ENCODE measurements at regions not wholly inside any gene's neighbourhood (a gene's known extent, or its start where the extent isn't known, plus 50 kb on each side); places are given as distances from the start of the nearest gene placed in this dataset.

DNA sequence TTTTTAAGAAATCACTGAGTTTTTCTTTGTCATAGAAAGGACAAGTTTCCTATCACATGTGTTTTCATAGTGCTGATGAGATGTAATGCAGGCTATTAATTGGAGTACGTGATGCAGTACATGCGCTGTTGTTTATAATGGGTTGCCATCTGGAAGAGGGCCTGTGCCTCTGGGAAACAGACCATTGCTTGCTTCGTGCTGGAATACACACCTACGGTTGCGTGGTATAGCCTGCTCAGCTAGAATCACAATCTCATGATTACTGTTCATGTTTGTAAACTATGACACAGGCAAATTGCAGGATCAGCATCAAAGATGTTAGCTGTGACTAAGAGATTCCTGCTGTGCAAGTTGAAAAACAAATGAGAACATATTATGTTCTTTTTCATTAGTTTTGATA lies 107.2 kb upstream of the STEAP1B start:
- H3K79me2 ChIP-seq (ENCODE audit: control insufficient read depth, insufficient read depth, low read length, poor library complexity): no peaks in the 10 kb centered on the region
- no peak overlapping the region for H3K9ac ChIP-seq (ENCODE audit: low read length)
- no peak overlapping the region for H3K4me3 ChIP-seq (ENCODE audit: low read depth, low read length)
- H3K27ac ChIP-seq (ENCODE audit: low read depth, low read length): no peak overlapping the region
- H2BK12ac ChIP-seq (ENCODE audit: low read length): no peak overlapping the region
- no peak overlapping the region for H2AFZ ChIP-seq (ENCODE audit: insufficient read depth, low read length, poor library complexity)
- no peaks in the 10 kb centered on the region for H3K9me3 ChIP-seq (ENCODE audit: insufficient read depth, low read depth, low read length)
- DNase-seq: no peak
- H4K91ac ChIP-seq (ENCODE audit: low read depth, low read length): no peak overlapping the region
- no peak overlapping the region for H2AK5ac ChIP-seq (ENCODE audit: low read length)
- H3K27me3 ChIP-seq (ENCODE audit: insufficient read depth, low read length): no peaks in the 10 kb centered on the region
- H3K4ac ChIP-seq (ENCODE audit: low read depth, low read length): no peak overlapping the region
- H4K12ac ChIP-seq (ENCODE audit: low read depth, low read length): no peak overlapping the region
- no CpG with 5 or more reads among the region's 5 CpGs for WGBS (ENCODE audit: extremely low coverage, insufficient coverage, insufficient read length)
- no peaks in the 10 kb centered on the region for H3K36me3 ChIP-seq (ENCODE audit: control insufficient read depth in 1 of 2, insufficient read depth in 2 of 2, low read length in 2 of 2)
- no peaks in the 10 kb centered on the region for H3K79me1 ChIP-seq (ENCODE audit: low read length)
- no peak overlapping the region for H3K14ac ChIP-seq (ENCODE audit: low read length)
- no peak overlapping the region for H2BK5ac ChIP-seq (ENCODE audit: low read depth, low read length, poor library complexity)
- H3K18ac ChIP-seq (ENCODE audit: low read length): no peak overlapping the region
- no peak overlapping the region for H3K23ac ChIP-seq (ENCODE audit: low read length)
- H4K8ac ChIP-seq (ENCODE audit: low read depth, low read length): no peak overlapping the region
- H3K4me1 ChIP-seq (ENCODE audit: control insufficient read depth in 1 of 2, insufficient read depth in 2 of 2, low read length in 2 of 2): no peaks in the 10 kb centered on the region
- no peak overlapping the region for H3K4me2 ChIP-seq (ENCODE audit: low read length)
- H2BK120ac ChIP-seq (ENCODE audit: insufficient read depth, low read length, poor library complexity): no peak overlapping the region

DNA sequence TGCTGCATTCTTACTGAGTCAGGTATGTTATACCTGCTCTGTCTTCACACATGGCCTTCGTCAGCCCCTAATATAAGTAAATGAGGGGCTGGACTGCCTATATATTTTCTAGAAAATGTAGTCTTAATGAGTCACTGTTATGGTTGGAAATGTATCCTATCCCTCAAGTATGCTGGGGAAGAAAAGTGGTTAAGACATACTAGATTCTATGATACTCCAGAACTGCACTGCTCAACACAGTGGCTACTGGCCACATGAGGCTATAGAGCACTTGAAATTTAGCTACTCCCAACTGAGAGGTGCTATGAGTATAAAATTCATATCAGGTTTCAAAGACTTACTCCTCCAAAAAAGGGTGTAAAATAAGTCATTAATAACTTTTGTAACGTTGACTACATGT lies 104.3 kb upstream of the STEAP1B start:
- Histone ChIP-seq H3K9ac (ENCODE audit: low read length) (no peak overlapping the region), H3K27ac (ENCODE audit: low read depth, low read length) (no peak overlapping the region), H3K4me3 (ENCODE audit: low read depth, low read length) (no peak overlapping the region), H3K36me3 (ENCODE audit: control insufficient read depth in 1 of 2, insufficient read depth in 2 of 2, low read length in 2 of 2) (no peaks in the 10 kb centered on the region), H3K14ac (ENCODE audit: low read length) (no peak overlapping the region), H3K4ac (ENCODE audit: low read depth, low read length) (no peak overlapping the region), H2BK12ac (ENCODE audit: low read length) (no peak overlapping the region), H4K8ac (ENCODE audit: low read depth, low read length) (no peak overlapping the region), H3K4me1 (ENCODE audit: control insufficient read depth in 1 of 2, insufficient read depth in 2 of 2, low read length in 2 of 2) (no peaks in the 10 kb centered on the region), H3K79me2 (ENCODE audit: control insufficient read depth, insufficient read depth, low read length, poor library complexity) (no peaks in the 10 kb centered on the region), H3K23ac (ENCODE audit: low read length) (no peak overlapping the region), H4K91ac (ENCODE audit: low read depth, low read length) (no peak overlapping the region), H4K12ac (ENCODE audit: low read depth, low read length) (no peak overlapping the region), H2BK120ac (ENCODE audit: insufficient read depth, low read length, poor library complexity) (no peak overlapping the region), H3K27me3 (ENCODE audit: insufficient read depth, low read length) (no peaks in the 10 kb centered on the region), H2AK5ac (ENCODE audit: low read length) (no peak overlapping the region), H3K4me2 (ENCODE audit: low read length) (no peak overlapping the region), H3K18ac (ENCODE audit: low read length) (no peak overlapping the region), H2AFZ (ENCODE audit: insufficient read depth, low read length, poor library complexity) (no peak overlapping the region), H3K9me3 (ENCODE audit: insufficient read depth, low read depth, low read length) (no peaks in the 10 kb centered on the region), H2BK5ac (ENCODE audit: low read depth, low read length, poor library complexity) (no peak overlapping the region), H3K79me1 (ENCODE audit: low read length) (no peaks in the 10 kb centered on the region)
- no peak for DNase-seq
- no CpG with 5 or more reads among the region's 2 CpGs for WGBS (ENCODE audit: extremely low coverage, insufficient coverage, insufficient read length)

DNA sequence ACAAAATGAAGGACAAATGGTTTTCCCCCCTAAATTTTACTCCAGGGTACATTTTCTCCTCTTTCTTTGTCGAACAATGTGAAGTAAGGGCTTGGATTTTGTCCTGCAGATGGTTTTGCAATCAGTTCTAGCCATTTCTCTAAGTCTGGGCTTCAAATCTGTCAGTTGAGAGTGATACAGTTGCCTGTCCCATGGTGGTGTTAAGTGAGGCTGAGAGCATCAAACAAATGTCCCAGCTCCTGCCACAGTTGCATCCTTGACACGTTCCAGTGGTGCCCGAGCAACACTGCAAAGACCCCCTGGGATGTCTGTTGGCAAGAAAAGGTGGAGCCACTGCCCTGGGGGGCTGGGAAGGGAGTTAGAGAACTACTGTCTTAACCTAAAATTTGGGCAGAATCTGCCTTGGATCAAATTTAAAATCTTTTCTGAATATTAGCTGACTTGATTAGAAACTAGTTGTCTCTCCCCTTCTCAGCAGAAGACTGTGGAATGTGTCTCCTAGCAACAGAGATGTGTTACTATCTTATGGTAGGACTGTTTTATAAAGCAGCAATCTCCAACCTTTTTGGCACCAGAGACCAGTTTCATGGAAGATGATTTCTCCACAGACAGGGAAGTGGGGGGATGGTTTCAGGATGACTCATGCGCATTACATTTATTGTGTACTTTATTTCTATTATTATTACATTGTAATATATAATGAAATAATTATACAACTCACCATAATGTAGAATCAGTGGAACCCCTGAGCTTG lies 102.0 kb upstream of the STEAP1B start:
- H3K36me3 ChIP-seq (ENCODE audit: control insufficient read depth in 1 of 2, insufficient read depth in 2 of 2, low read length in 2 of 2): no peaks in the 10 kb centered on the region
- no peak overlapping the region for H3K4me2 ChIP-seq (ENCODE audit: low read length)
- H3K4ac ChIP-seq (ENCODE audit: low read depth, low read length): no peak overlapping the region
- H3K9me3 ChIP-seq (ENCODE audit: insufficient read depth, low read depth, low read length): no peaks in the 10 kb centered on the region
- no peak overlapping the region for H4K8ac ChIP-seq (ENCODE audit: low read depth, low read length)
- H2BK12ac ChIP-seq (ENCODE audit: low read length): no peak overlapping the region
- H3K79me1 ChIP-seq (ENCODE audit: low read length): no peaks in the 10 kb centered on the region
- H4K91ac ChIP-seq (ENCODE audit: low read depth, low read length): no peak overlapping the region
- H2BK120ac ChIP-seq (ENCODE audit: insufficient read depth, low read length, poor library complexity): no peak overlapping the region
- H2AK5ac ChIP-seq (ENCODE audit: low read length): no peak overlapping the region
- H3K4me3 ChIP-seq (ENCODE audit: low read depth, low read length): no peak overlapping the region
- H3K27ac ChIP-seq (ENCODE audit: low read depth, low read length): no peak overlapping the region
- no peak overlapping the region for H3K14ac ChIP-seq (ENCODE audit: low read length)
- H3K27me3 ChIP-seq (ENCODE audit: insufficient read depth, low read length): no peaks in the 10 kb centered on the region
- no peak for DNase-seq
- no peak overlapping the region for H4K12ac ChIP-seq (ENCODE audit: low read depth, low read length)
- no peak overlapping the region for H3K18ac ChIP-seq (ENCODE audit: low read length)
- H3K23ac ChIP-seq (ENCODE audit: low read length): no peak overlapping the region
- H3K4me1 ChIP-seq (ENCODE audit: control insufficient read depth in 1 of 2, insufficient read depth in 2 of 2, low read length in 2 of 2): no peaks in the 10 kb centered on the region
- no peak overlapping the region for H2AFZ ChIP-seq (ENCODE audit: insufficient read depth, low read length, poor library complexity)
- WGBS (ENCODE audit: extremely low coverage, insufficient coverage, insufficient read length): no CpG with 5 or more reads among the region's 4 CpGs
- no peak overlapping the region for H3K9ac ChIP-seq (ENCODE audit: low read length)
- H3K79me2 ChIP-seq (ENCODE audit: control insufficient read depth, insufficient read depth, low read length, poor library complexity): no peaks in the 10 kb centered on the region
- H2BK5ac ChIP-seq (ENCODE audit: low read depth, low read length, poor library complexity): no peak overlapping the region

DNA sequence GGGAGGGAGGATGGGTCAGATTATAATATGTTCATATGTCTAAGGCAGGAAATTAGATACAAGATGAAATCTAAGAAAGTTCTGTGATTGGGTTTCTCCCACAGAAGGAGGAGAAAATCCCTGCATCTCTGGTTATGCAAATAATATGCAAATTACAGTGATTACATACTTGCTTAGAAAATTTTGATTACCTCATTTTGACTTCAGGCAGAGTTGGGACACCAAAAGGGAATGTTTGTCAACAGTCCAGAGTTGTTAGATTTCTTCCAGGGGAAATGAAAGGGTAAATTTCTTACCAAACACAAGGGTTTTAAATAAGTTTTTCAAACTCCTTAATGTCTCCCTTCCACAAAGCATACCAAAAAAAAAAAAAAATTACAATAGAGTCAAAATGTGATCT lies 101.4 kb upstream of the STEAP1B start:
- DNase-seq: no peak
- Histone ChIP-seq H4K12ac (ENCODE audit: low read depth, low read length) (no peak overlapping the region), H3K4me3 (ENCODE audit: low read depth, low read length) (no peak overlapping the region), H3K27me3 (ENCODE audit: insufficient read depth, low read length) (no peaks in the 10 kb centered on the region), H3K4me1 (ENCODE audit: control insufficient read depth in 1 of 2, insufficient read depth in 2 of 2, low read length in 2 of 2) (no peaks in the 10 kb centered on the region), H2BK120ac (ENCODE audit: insufficient read depth, low read length, poor library complexity) (no peak overlapping the region), H3K18ac (ENCODE audit: low read length) (no peak overlapping the region), H3K9ac (ENCODE audit: low read length) (no peak overlapping the region), H2BK5ac (ENCODE audit: low read depth, low read length, poor library complexity) (no peak overlapping the region), H3K4ac (ENCODE audit: low read depth, low read length) (no peak overlapping the region), H2BK12ac (ENCODE audit: low read length) (no peak overlapping the region), H4K8ac (ENCODE audit: low read depth, low read length) (no peak overlapping the region), H3K4me2 (ENCODE audit: low read length) (no peak overlapping the region), H4K91ac (ENCODE audit: low read depth, low read length) (no peak overlapping the region), H3K9me3 (ENCODE audit: insufficient read depth, low read depth, low read length) (no peaks in the 10 kb centered on the region), H3K79me1 (ENCODE audit: low read length) (no peaks in the 10 kb centered on the region), H2AFZ (ENCODE audit: insufficient read depth, low read length, poor library complexity) (no peak overlapping the region), H3K27ac (ENCODE audit: low read depth, low read length) (no peak overlapping the region), H3K79me2 (ENCODE audit: control insufficient read depth, insufficient read depth, low read length, poor library complexity) (no peaks in the 10 kb centered on the region), H3K36me3 (ENCODE audit: control insufficient read depth in 1 of 2, insufficient read depth in 2 of 2, low read length in 2 of 2) (no peaks in the 10 kb centered on the region), H2AK5ac (ENCODE audit: low read length) (no peak overlapping the region), H3K14ac (ENCODE audit: low read length) (no peak overlapping the region), H3K23ac (ENCODE audit: low read length) (no peak overlapping the region)

All from trophoblast cell (in vitro differentiated cells and primary cell).